GM23338 (cell line): ENCODE measurements at regions not wholly inside any gene's neighbourhood (a gene's known extent, or its start where the extent isn't known, plus 50 kb on each side); places are given as distances from the start of the nearest gene placed in this dataset.

ENCODE experiments used
- ATAC-seq: fragments of 200-7000 bp; cut with Tn5 transposase; 3 replicates; pipeline ENCODE4 v1.9.1; 2020
- DNase-seq: peaks from one replicate; pipeline ENCODE4 v3.0.0-alpha.2; 2015; ENCODE audit warnings: low spot score
- H2AFZ ChIP-seq: fragments of 200-600 bp; sonication (generic); 2 replicates; pipeline ENCODE4 v1.8.0; 2016; ENCODE audit warnings: antibody characterized with exemption, mild to moderate bottlenecking, moderate library complexity
- H3F3A ChIP-seq: fragments of 200-600 bp; sonication (generic); replicated peaks from 2 replicates; pipeline ENCODE4 v1.8.0; 2017; ENCODE audit warnings: antibody characterized with exemption, mixed run types, low read depth
- H3K27ac ChIP-seq: fragments of 200-600 bp; sonication (generic); 2 replicates; pipeline ENCODE4 v1.6.1; 2016; ENCODE audit warnings: low read depth
- H3K27me3 ChIP-seq: fragments of 200-600 bp; sonication (generic); 2 replicates; pipeline ENCODE4 v1.8.0; 2016; ENCODE audit warnings: mild to moderate bottlenecking, mixed run types, moderate library complexity; ENCODE audit not compliant: insufficient read depth
- H3K36me3 ChIP-seq: fragments of 200-600 bp; sonication (generic); 2 replicates; pipeline ENCODE4 v1.8.0; 2016; ENCODE audit warnings: mild to moderate bottlenecking; ENCODE audit not compliant: insufficient read depth
- H3K4me1 ChIP-seq: fragments of 200-600 bp; sonication (generic); 2 replicates; pipeline ENCODE4 v1.8.0; 2016; ENCODE audit warnings: mild to moderate bottlenecking, moderate library complexity; ENCODE audit not compliant: insufficient read depth
- H3K4me2 ChIP-seq: fragments of 200-600 bp; sonication (generic); 2 replicates; pipeline ENCODE4 v1.7.1; 2017; ENCODE audit warnings: mixed run types
- H3K4me3 ChIP-seq: fragments of 200-600 bp; sonication (generic); 2 replicates; pipeline ENCODE4 v1.6.1; 2016; ENCODE audit warnings: mixed run types
- H3K79me2 ChIP-seq: fragments of 200-600 bp; sonication (generic); replicated peaks from 2 replicates; pipeline ENCODE4 v1.8.0; 2017; ENCODE audit warnings: mild to moderate bottlenecking; ENCODE audit not compliant: insufficient read depth
- H3K9me2 ChIP-seq: fragments of 200-600 bp; sonication (generic); 2 replicates; pipeline ENCODE4 v1.8.0; 2017; ENCODE audit not compliant: insufficient read depth
- H4K20me1 ChIP-seq: fragments of 200-600 bp; sonication (generic); replicated peaks from 2 replicates; pipeline ENCODE4 v1.8.0; 2017; ENCODE audit warnings: mild to moderate bottlenecking; ENCODE audit not compliant: insufficient read depth
- H3K27ac Mint-ChIP-seq: 2 replicates; pipeline ENCODE4 v1.8.0; 2020; ENCODE audit warnings: inconsistent platforms, mild to moderate bottlenecking, moderate library complexity, mixed read lengths
- H3K27me3 Mint-ChIP-seq: 3 replicates; pipeline ENCODE4 v1.8.0; 2022; ENCODE audit warnings: low read depth, mild to moderate bottlenecking, moderate library complexity, mixed read lengths, inconsistent platforms; ENCODE audit not compliant: insufficient read depth, poor library complexity
- H3K36me3 Mint-ChIP-seq: 3 replicates; pipeline ENCODE4 v1.8.0; 2021; ENCODE audit warnings: low read depth, mild to moderate bottlenecking, inconsistent platforms, moderate library complexity, mixed read lengths
- H3K4me1 Mint-ChIP-seq: 3 replicates; pipeline ENCODE4 v1.8.0; 2020; ENCODE audit warnings: mild to moderate bottlenecking, inconsistent platforms, mixed read lengths
- H3K4me3 Mint-ChIP-seq: 3 replicates; pipeline ENCODE4 v1.8.0; 2021; ENCODE audit warnings: moderate library complexity, mild to moderate bottlenecking, inconsistent platforms, mixed read lengths
- H3K9me3 Mint-ChIP-seq: 3 replicates; pipeline ENCODE4 v1.8.0; 2020; ENCODE audit warnings: moderate library complexity, mild to moderate bottlenecking, inconsistent platforms, mixed read lengths
- CREB1 ChIP-seq: fragments of 250-450 bp; sonication (Bioruptor Pico); IDR thresholded peaks from 2 replicates; pipeline ENCODE4 v1.5.0; 2020; ENCODE audit warnings: low read depth, mild to moderate bottlenecking, moderate library complexity
- ETS1 ChIP-seq: IDR thresholded peaks from 2 replicates; pipeline ENCODE4 v1.6.1; 2016; ENCODE audit warnings: antibody characterized with exemption
- EZH2 ChIP-seq: fragments of 200-600 bp; sonication (generic); IDR thresholded peaks from one replicate; pipeline ENCODE4 v1.8.0; 2017; ENCODE audit warnings: antibody characterized with exemption, mild to moderate bottlenecking, low read depth; ENCODE audit not compliant: unreplicated experiment
- EZH2phosphoT487 ChIP-seq: fragments of 200-600 bp; sonication (generic); IDR thresholded peaks from one replicate; pipeline ENCODE4 v1.8.1; 2018; ENCODE audit warnings: antibody characterized with exemption; ENCODE audit not compliant: unreplicated experiment
- JUNB ChIP-seq: IDR thresholded peaks from one replicate; pipeline ENCODE4 v1.6.1; 2016; ENCODE audit warnings: antibody characterized with exemption; ENCODE audit not compliant: unreplicated experiment
- NANOG ChIP-seq: IDR thresholded peaks from 2 replicates; pipeline ENCODE4 v1.6.1; 2016; ENCODE audit warnings: antibody characterized with exemption, borderline replicate concordance
- POLR2AphosphoS5 ChIP-seq: IDR thresholded peaks from 2 replicates; pipeline ENCODE4 v1.6.1; 2016; ENCODE audit warnings: antibody characterized with exemption, low read depth
- REST ChIP-seq: IDR thresholded peaks from one replicate; pipeline ENCODE4 v1.6.1; 2018; ENCODE audit warnings: antibody characterized with exemption; ENCODE audit not compliant: unreplicated experiment
- STAT1 ChIP-seq: IDR thresholded peaks from one replicate; pipeline ENCODE4 v1.6.1; 2016; ENCODE audit warnings: antibody characterized with exemption; ENCODE audit not compliant: unreplicated experiment
- ZNF114 ChIP-seq: fragments of 250-450 bp; sonication (Bioruptor Pico); IDR thresholded peaks from 2 replicates; pipeline ENCODE4 v1.5.0; 2020; ENCODE audit warnings: mild to moderate bottlenecking, moderate library complexity
- ZNF331 ChIP-seq: fragments of 250-450 bp; sonication (Bioruptor Pico); IDR thresholded peaks from 2 replicates; pipeline ENCODE4 v1.5.0; 2020; ENCODE audit warnings: low read depth, mild to moderate bottlenecking, moderate library complexity
- ZNF462 ChIP-seq: fragments of 250-450 bp; sonication (Bioruptor Pico); IDR thresholded peaks from 2 replicates; pipeline ENCODE4 v1.5.0; 2020; ENCODE audit warnings: mild to moderate bottlenecking, moderate library complexity
- TF ChIP-seq, protein P1 (sequence below), 2 experiments: fragments of 200-600 bp in 1 of 2; sonication (generic) in 1 of 2; conservative IDR thresholded peaks; 2 replicates each; pipeline versions ENCODE4 v1.5.1 to v1.6.1; 2016 to 2017; ENCODE audit warnings: antibody characterized with exemption in 2 of 2, low read depth in 2 of 2, mild to moderate bottlenecking in 2 of 2, moderate library complexity in 1 of 2

- TF ChIP-seq EZH2phosphoT487 = no peak
- TF ChIP-seq NANOG = no peak
- TF ChIP-seq STAT1 = no peak
- TF ChIP-seq POLR2AphosphoS5 = no peak
- TF ChIP-seq ZNF331 (CRISPR knock-in tag) = no peak
- TF ChIP-seq, protein P1, sequence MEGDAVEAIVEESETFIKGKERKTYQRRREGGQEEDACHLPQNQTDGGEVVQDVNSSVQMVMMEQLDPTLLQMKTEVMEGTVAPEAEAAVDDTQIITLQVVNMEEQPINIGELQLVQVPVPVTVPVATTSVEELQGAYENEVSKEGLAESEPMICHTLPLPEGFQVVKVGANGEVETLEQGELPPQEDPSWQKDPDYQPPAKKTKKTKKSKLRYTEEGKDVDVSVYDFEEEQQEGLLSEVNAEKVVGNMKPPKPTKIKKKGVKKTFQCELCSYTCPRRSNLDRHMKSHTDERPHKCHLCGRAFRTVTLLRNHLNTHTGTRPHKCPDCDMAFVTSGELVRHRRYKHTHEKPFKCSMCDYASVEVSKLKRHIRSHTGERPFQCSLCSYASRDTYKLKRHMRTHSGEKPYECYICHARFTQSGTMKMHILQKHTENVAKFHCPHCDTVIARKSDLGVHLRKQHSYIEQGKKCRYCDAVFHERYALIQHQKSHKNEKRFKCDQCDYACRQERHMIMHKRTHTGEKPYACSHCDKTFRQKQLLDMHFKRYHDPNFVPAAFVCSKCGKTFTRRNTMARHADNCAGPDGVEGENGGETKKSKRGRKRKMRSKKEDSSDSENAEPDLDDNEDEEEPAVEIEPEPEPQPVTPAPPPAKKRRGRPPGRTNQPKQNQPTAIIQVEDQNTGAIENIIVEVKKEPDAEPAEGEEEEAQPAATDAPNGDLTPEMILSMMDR (conservative IDR thresholded peaks at IDR 0.05; ENCODE audit: low read depth in 2 of 2) = no peak
- no peak for TF ChIP-seq ZNF462 (CRISPR knock-in tag)
- TF ChIP-seq ZNF114 = no peak
- TF ChIP-seq ETS1 = no peak
- TF ChIP-seq JUNB = no peak
- TF ChIP-seq EZH2 = no peak
- TF ChIP-seq CREB1 (CRISPR knock-in tag) = no peak
- TF ChIP-seq REST = no peak
- no peaks in the 10 kb centered on the region for H3F3A ChIP-seq
- H3K27ac ChIP-seq = no peak overlapping the region
- peaks cover 7% of the 10 kb centered on the region; the same call in 1 of the 2 replicates for H3K9me2 ChIP-seq
- H3K27ac Mint-ChIP-seq = no peak overlapping the region
- no peak overlapping the region for H3K4me2 ChIP-seq
- no peaks in the 10 kb centered on the region for H3K9me3 Mint-ChIP-seq
- no peaks in the 10 kb centered on the region; the same call in 2 of the 3 replicates for H3K4me1 Mint-ChIP-seq
- H2AFZ ChIP-seq = no peak overlapping the region
- H3K4me3 ChIP-seq = no peak overlapping the region
- H3K79me2 ChIP-seq = no peaks in the 10 kb centered on the region
- ATAC-seq (no peak), DNase-seq (no peak)
- H3K4me1 ChIP-seq = no peaks in the 10 kb centered on the region
- no peaks in the 10 kb centered on the region for H3K36me3 ChIP-seq
- H3K27me3 Mint-ChIP-seq = peaks cover 2% of the 10 kb centered on the region
- no peak overlapping the region for H3K4me3 Mint-ChIP-seq
- H3K36me3 Mint-ChIP-seq = no peaks in the 10 kb centered on the region
- no peaks in the 10 kb centered on the region for H4K20me1 ChIP-seq
- no peaks in the 10 kb centered on the region for H3K27me3 ChIP-seq
These were observed 66.5 kb upstream of the NPAS2 start for GRCh38 chr2:100753444-100753843.
